Fibroblast of pulmonary artery (primary cell): ENCODE measurements at regions not wholly inside any gene's neighbourhood (a gene's known extent, or its start where the extent isn't known, plus 50 kb on each side); places are given as distances from the start of the nearest gene placed in this dataset.
"Not testable (repeated sequence)": the region's sequence is repeated elsewhere in the genome, so short reads cannot be mapped to it uniquely, and the experiment has no call there.

Experiments
- DNase-seq: peaks from one replicate; pipeline ENCODE4 v3.0.0-alpha.2; 2010; ENCODE audit warnings: low read depth
- H3K4me3 ChIP-seq: replicated peaks from 2 replicates; pipeline ENCODE4 v1.5.1; 2011; ENCODE audit warnings: low read depth, mild to moderate bottlenecking, control low read depth, low read length, moderate library complexity
- TF ChIP-seq, protein P1 (sequence below): IDR thresholded peaks from 2 replicates; pipeline ENCODE4 v1.5.1; 2011; ENCODE audit warnings: mild to moderate bottlenecking, control low read depth, low read length, inconsistent platforms; ENCODE audit errors: missing control alignments

DNA sequence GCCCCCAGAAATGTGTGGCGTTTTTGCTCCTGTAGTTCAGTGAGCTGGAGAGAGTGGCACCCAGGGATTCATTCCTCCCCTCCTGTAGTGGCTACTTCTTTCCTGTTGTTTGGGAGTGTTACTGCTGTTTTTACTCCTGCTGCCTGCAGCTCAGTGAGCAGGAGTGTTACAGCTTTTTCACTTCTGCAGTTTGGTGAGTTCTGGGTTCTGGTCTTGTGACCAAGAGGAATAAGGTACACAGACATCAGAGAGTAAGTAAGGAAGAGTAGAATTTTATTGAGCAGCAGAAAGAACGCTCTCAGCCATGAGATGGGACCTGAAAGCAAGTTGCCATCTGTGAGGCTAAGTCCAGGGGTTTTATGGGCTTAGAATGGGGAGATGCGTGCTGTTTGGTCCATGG lies 966.3 kb upstream of the CITED2 start:
- H3K4me3 ChIP-seq: no peak overlapping the region
- no peak for DNase-seq
- TF ChIP-seq, protein P1, sequence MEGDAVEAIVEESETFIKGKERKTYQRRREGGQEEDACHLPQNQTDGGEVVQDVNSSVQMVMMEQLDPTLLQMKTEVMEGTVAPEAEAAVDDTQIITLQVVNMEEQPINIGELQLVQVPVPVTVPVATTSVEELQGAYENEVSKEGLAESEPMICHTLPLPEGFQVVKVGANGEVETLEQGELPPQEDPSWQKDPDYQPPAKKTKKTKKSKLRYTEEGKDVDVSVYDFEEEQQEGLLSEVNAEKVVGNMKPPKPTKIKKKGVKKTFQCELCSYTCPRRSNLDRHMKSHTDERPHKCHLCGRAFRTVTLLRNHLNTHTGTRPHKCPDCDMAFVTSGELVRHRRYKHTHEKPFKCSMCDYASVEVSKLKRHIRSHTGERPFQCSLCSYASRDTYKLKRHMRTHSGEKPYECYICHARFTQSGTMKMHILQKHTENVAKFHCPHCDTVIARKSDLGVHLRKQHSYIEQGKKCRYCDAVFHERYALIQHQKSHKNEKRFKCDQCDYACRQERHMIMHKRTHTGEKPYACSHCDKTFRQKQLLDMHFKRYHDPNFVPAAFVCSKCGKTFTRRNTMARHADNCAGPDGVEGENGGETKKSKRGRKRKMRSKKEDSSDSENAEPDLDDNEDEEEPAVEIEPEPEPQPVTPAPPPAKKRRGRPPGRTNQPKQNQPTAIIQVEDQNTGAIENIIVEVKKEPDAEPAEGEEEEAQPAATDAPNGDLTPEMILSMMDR: no peak

DNA sequence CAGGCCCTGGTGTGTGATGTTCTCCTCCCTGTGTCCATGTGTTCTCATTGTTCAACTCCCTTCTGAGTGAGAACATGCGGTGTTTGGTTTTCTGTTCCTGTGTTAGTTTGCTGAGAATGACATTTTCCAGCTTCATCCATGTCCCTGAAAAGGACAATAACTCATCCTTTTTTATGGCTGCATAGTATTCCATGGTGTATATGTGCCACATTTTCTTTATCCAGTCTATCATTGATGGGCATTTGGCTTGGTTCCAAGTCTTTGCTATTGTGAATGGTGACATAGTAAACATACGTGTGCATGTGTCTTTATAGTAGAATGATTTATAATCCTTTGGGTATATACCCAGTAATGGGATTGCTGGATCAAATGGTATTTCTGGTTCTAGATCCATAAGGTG lies 964.6 kb upstream of the CITED2 start:
- H3K4me3 ChIP-seq, DNase-seq: not testable (repeated sequence)

DNA sequence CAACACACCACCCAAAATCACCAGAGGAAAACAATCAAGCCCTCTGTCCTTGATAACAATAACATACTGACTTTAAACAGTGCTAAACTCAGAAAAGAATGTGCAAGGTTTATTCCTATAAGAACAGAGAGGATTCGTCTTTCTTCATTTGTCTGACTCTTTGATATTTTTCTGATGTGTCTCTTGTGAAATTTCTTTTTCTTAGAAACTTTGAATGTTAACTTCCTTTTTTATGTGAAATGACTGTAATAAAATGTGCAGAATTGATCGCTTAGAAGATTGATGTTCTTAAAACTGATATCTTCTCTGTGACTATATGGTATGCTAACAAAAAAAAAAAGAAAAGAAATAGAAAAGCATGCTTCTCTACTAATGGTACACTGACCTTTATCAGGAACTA lies 947.4 kb upstream of the CITED2 start:
- no peak overlapping the region for H3K4me3 ChIP-seq
- no peak for DNase-seq
- TF ChIP-seq, protein P1: no peak

DNA sequence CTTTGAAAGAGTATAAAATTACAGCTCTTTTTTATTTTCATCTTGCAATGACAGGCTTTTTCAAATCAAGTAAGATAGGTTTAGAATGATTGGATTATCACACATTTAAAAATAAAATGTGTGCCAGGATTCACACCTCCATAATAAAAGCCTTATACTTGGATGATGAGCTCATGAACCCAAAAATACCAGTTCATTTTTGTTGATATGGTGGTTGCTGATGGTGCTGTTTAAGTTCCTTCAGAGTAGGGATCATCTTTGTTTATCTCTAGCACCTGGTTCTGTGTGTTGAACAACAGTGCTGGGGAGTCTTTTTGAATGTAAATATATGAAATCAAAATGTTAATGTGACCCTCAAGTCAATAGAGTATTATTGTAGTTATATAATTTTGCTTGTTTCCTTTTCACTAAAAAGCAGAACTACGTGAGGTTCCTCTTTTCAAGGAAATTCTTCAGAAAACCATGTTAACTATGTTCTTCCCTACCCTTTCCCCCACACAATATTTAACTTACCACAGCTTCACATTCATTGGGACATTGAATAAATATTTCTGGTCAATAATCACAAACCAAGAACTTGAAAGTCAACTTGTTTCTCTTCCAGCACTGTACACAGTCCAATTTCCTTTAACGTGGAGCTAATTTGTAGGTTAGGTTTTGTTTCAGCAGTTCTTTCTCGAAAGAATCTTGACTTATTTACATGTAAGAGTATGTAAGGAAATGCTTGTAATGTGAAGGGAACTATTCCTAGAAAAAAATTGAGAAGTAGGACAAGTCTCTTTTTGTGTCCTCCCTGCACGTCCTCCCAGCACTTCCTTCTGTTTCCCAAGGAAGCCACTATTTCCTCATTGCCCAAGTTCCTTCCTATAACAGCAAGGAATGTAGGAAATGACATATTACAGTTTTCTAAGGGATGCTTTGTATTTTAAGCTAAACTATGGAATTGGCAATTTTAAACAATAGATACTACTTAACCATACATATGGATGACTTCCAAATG lies 945.9 kb upstream of the CITED2 start:
- H3K4me3 ChIP-seq: no peak overlapping the region
- no peak for DNase-seq
- TF ChIP-seq, protein P1: no peak

DNA sequence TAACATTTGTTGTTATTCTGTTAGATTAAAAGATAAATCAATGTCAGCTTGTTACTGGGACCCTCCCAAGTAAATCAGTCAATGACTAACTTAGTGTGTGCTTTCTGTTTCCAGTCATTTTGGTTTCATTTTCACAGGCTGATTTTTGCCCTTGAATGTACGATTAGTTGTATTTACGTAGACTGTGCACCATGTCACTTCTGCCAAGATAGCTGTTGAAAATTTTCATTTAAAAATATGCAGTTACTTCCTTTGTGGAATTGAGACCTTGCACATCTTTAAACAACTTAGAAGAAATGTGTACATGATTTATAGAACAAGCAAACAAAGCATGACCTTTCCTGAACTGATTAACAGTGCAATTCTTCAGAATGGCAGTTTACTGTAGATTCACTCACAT lies 944.8 kb upstream of the CITED2 start:
- TF ChIP-seq, protein P1: no peak
- DNase-seq: peak; percentile 46
- H3K4me3 ChIP-seq: peak overlapping the region; percentile 16

DNA sequence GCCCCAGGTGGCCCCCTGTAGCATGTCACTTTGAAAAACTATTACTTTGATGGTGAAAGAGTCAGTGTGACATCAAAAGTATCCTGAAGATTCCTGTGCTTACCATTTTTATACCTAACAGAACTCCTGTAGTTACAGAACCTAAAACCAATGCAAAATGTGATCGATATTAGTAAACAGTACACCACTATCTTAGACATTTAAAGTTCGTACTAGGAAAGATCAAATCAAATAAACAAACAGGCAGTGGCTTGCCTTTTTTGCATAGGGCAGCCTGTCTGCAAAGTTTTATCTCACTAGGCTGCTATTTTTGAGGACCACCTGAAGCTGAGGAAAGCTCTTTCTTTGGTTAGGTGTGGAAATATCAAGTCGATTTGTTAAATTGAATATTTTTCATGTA lies 944.0 kb upstream of the CITED2 start:
- no peak for DNase-seq
- no peak overlapping the region for H3K4me3 ChIP-seq
- TF ChIP-seq, protein P1: no peak

DNA sequence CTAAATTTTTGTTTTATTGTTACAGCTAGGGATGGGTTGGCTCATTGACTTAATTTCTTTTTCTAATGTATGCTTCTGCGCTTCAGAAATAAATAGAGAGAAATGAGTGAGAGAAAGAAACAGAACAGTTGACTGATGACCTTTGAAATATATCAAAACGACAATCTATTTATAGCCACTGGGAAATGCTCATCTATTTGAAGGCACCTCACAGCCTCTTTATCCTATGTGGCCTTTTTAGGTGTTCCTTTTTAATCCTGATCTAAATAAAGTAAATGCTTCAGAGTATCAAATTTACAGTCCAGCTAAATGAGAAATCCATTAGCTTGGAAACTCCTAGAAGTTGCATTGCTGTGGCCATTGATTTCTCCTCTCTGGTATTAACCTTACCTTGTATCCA lies 943.5 kb upstream of the CITED2 start:
- TF ChIP-seq, protein P1: no peak
- no peak for DNase-seq
- H3K4me3 ChIP-seq: no peak overlapping the region
